ENCODE measurements at regions not wholly inside any gene's neighbourhood (a gene's known extent, or its start where the extent isn't known, plus 50 kb on each side); places are given as distances from the start of the nearest gene placed in this dataset.

DNA sequence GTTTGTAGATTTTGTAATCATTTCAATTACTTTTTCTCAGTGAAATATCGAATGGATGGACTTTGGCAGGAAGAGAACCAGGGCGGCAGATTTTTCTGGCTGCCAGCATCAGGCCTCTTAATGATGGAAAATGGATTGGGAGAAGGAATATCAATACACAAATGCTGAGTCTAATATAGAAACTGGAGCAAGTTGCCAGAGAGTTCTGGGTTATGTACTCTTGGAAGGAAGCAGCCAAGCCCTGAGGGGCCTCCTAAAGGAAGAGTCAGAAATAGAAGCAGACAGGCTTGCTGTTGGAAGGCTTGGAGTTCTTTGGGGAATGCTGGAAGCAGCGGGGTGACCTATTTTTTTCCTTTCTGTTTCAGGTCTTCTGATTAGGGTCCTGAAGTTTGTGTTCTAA, 428.6 kb downstream of the DMAC1 start:
- no peaks in the 10 kb centered on the region for H3K9me3 ChIP-seq (ENCODE audit: control insufficient read depth, insufficient read depth, low read length)
- no peaks in the 10 kb centered on the region for H3K4me1 ChIP-seq (ENCODE audit: control insufficient read depth, insufficient read depth, low read length)
- no peaks in the 10 kb centered on the region for H3K36me3 ChIP-seq (ENCODE audit: control insufficient read depth, insufficient read depth, low read length)
- no peak overlapping the region for H3K9ac ChIP-seq (ENCODE audit: low read depth, low read length)
- no peaks in the 10 kb centered on the region for H3K27me3 ChIP-seq (ENCODE audit: control insufficient read depth, insufficient read depth, low read length)
- no peak overlapping the region for H3K27ac ChIP-seq (ENCODE audit: low read depth, low read length)
- no peak overlapping the region for H3K4me3 ChIP-seq (ENCODE audit: low read depth, low read length)

DNA sequence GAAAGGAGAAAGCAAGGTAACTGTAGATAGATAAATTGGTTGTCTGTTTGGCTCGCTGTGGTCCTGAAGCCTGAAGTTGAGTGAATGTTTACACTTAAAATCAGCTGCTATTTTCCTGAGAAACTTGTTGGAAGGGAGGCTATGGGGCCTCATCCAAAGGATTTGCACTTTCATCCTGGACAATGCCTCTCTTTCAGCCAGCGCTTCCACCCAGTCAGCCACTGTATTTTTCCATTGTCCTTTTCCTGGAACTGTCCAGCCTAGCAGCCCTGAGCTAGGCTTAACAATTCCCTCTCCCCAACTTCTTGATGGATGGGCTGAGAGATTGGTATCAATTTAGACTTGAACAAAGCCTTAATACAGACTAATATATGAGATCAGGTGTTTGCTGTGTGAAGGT, 429.2 kb downstream of the DMAC1 start:
- Histone ChIP-seq H3K36me3 (ENCODE audit: control insufficient read depth, insufficient read depth, low read length) (no peaks in the 10 kb centered on the region), H3K4me1 (ENCODE audit: control insufficient read depth, insufficient read depth, low read length) (no peaks in the 10 kb centered on the region), H3K9me3 (ENCODE audit: control insufficient read depth, insufficient read depth, low read length) (no peaks in the 10 kb centered on the region), H3K27ac (ENCODE audit: low read depth, low read length) (no peak overlapping the region), H3K4me3 (ENCODE audit: low read depth, low read length) (no peak overlapping the region), H3K9ac (ENCODE audit: low read depth, low read length) (no peak overlapping the region), H3K27me3 (ENCODE audit: control insufficient read depth, insufficient read depth, low read length) (no peaks in the 10 kb centered on the region)

DNA sequence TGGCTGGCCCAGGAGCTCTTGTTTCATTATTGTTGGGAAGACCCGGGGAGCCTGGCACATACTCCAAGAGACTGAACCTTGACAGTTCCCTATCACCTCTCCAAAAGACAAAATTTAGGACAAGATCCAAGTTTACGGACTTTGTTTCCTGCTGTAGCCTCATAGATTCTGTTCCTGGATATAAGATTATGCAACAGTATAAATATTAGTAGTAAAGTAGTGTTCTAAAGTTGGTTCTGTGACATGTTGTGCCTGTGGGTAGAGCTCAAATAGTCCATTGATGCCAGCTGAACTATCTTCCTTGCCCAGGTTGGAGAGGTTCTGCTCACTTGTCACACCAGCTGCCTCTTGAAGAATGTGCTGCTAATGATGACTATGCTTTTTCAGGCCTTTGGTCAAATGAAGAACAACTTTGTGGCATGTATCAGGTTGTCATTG, 430.2 kb downstream of the DMAC1 start:
- Histone ChIP-seq H3K4me3 (ENCODE audit: low read depth, low read length) (no peak overlapping the region), H3K27ac (ENCODE audit: low read depth, low read length) (no peak overlapping the region), H3K9ac (ENCODE audit: low read depth, low read length) (no peak overlapping the region), H3K36me3 (ENCODE audit: control insufficient read depth, insufficient read depth, low read length) (no peaks in the 10 kb centered on the region), H3K27me3 (ENCODE audit: control insufficient read depth, insufficient read depth, low read length) (no peaks in the 10 kb centered on the region), H3K9me3 (ENCODE audit: control insufficient read depth, insufficient read depth, low read length) (no peaks in the 10 kb centered on the region), H3K4me1 (ENCODE audit: control insufficient read depth, insufficient read depth, low read length) (no peaks in the 10 kb centered on the region)

DNA sequence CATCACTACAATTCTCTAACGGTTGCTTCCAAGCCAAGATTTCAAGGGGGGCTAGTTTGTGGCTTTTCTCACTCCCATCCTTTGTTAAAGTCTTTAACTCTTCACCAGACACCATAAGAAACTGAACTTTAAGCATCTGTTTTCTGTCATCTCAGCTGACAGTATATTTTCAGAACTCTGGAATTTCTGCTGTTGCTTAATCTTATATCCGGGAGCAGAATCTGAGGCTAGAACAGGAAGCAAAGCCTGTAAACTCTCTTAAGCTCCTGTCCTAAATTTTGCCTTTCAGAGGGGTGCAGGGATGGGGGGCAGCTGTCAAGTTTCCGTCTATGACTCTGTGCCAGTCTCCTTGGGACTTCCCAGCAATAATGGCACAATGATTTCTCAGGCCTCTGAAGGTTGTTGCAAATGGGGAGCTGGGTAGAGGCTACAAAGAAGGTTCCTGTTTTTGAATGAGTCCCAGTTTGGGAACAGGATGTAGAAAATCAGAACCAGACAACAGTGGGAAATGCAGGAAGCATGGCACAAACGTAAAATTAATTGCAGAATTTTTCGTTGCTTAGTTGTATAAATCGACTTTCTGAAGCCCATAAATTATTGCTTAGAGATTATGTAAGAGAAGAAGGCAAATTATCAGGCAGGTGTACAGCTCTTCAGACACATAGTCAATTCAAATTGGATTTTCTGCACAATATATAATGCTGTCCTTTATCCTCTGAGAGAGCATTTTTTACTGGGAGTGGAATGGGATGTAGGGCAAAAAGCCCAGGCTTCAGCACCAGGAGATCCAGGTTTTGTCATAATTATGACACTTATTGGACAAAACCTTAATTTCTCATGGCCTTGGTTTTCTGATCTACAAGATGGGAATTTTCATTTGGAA, 430.9 kb downstream of the DMAC1 start:
- H3K9me3 ChIP-seq (ENCODE audit: control insufficient read depth, insufficient read depth, low read length), result no peaks in the 10 kb centered on the region
- H3K4me1 ChIP-seq (ENCODE audit: control insufficient read depth, insufficient read depth, low read length), result no peaks in the 10 kb centered on the region
- H3K27me3 ChIP-seq (ENCODE audit: control insufficient read depth, insufficient read depth, low read length), result no peaks in the 10 kb centered on the region
- no peak overlapping the region for H3K9ac ChIP-seq (ENCODE audit: low read depth, low read length)
- no peak overlapping the region for H3K4me3 ChIP-seq (ENCODE audit: low read depth, low read length)
- H3K27ac ChIP-seq (ENCODE audit: low read depth, low read length), result no peak overlapping the region
- no peaks in the 10 kb centered on the region for H3K36me3 ChIP-seq (ENCODE audit: control insufficient read depth, insufficient read depth, low read length)

DNA sequence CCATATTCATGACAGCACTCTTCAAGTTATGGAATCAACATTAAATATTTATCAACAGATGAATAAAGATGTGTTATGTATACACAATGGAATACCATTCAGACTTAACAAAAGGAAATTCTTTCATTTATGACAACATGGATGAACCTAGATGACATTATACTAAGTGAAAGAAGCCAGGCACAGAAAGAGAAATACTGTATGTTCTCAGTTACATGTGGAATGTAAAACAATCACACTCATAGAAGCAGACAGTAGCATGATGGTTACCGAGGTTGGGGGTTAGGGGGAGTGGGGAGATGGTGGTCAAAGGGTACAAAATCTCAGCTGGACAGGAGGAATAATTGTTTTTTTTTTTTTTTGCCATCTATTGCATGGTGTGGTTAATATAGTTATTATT, 431.9 kb downstream of the DMAC1 start:
- no peak overlapping the region for H3K27ac ChIP-seq (ENCODE audit: low read depth, low read length)
- H3K27me3 ChIP-seq (ENCODE audit: control insufficient read depth, insufficient read depth, low read length), result no peaks in the 10 kb centered on the region
- no peaks in the 10 kb centered on the region for H3K9me3 ChIP-seq (ENCODE audit: control insufficient read depth, insufficient read depth, low read length)
- H3K4me3 ChIP-seq (ENCODE audit: low read depth, low read length), result no peak overlapping the region
- no peaks in the 10 kb centered on the region for H3K36me3 ChIP-seq (ENCODE audit: control insufficient read depth, insufficient read depth, low read length)
- H3K4me1 ChIP-seq (ENCODE audit: control insufficient read depth, insufficient read depth, low read length), result no peaks in the 10 kb centered on the region
- H3K9ac ChIP-seq (ENCODE audit: low read depth, low read length), result no peak overlapping the region

DNA sequence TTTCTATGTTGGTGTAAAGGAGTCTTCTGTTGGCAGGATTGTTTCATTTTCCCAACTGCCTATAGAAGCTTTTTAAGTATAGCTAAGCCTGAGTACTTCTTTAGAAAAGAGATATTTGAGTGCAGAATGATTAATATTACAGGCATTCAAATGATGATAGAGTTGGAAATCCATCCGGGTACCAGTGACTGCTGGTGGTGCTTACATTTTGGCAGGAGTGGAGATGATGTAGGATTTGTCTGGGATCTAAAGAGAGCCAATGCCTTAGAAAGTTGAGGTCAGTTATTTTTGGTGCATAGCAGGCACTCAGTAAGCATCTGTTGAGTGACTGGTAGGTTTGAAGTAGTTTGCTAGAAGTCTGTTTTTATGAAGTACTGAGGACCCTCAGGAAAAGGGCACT, 433.5 kb downstream of the DMAC1 start:
- Histone ChIP-seq H3K36me3 (ENCODE audit: control insufficient read depth, insufficient read depth, low read length) (no peaks in the 10 kb centered on the region), H3K27me3 (ENCODE audit: control insufficient read depth, insufficient read depth, low read length) (no peaks in the 10 kb centered on the region), H3K4me3 (ENCODE audit: low read depth, low read length) (no peak overlapping the region), H3K27ac (ENCODE audit: low read depth, low read length) (no peak overlapping the region), H3K9ac (ENCODE audit: low read depth, low read length) (no peak overlapping the region), H3K4me1 (ENCODE audit: control insufficient read depth, insufficient read depth, low read length) (no peaks in the 10 kb centered on the region), H3K9me3 (ENCODE audit: control insufficient read depth, insufficient read depth, low read length) (no peaks in the 10 kb centered on the region)

DNA sequence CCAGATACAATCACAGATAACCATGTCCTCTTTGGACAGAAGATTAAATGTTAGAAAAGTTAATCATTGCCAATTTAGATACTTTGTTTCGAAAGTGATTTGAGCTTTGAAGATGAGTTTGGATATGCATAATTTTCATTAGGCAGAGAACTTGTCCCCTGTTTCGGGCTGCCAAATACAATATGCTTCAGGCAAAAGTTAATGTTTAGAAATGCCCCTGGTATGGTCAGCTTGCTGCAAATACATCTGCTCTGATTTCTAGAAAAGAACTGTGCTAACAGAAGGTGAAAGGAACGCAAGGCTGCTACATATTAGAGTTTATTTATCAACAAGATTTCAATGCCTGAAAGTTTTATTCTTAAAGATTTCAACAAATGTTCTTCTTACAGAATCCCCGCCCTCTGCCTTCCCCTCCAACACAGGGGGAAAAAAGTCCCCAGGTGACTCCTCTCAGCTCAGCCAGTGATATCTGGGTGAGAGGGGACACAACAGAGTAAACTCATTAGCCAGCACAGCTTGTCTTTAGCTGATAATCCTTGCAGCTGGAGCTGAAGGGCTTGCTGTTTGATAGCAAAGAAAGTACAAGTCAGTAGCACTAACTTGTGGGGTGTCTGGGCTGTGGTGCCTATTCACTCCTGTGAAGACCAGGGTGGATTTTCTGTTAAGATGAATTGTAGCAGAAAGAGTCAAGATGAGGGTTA, 435.7 kb downstream of the DMAC1 start:
- no peaks in the 10 kb centered on the region for H3K36me3 ChIP-seq (ENCODE audit: control insufficient read depth, insufficient read depth, low read length)
- H3K4me3 ChIP-seq (ENCODE audit: low read depth, low read length), result no peak overlapping the region
- H3K27ac ChIP-seq (ENCODE audit: low read depth, low read length), result no peak overlapping the region
- no peaks in the 10 kb centered on the region for H3K27me3 ChIP-seq (ENCODE audit: control insufficient read depth, insufficient read depth, low read length)
- H3K4me1 ChIP-seq (ENCODE audit: control insufficient read depth, insufficient read depth, low read length), result no peaks in the 10 kb centered on the region
- no peak overlapping the region for H3K9ac ChIP-seq (ENCODE audit: low read depth, low read length)
- H3K9me3 ChIP-seq (ENCODE audit: control insufficient read depth, insufficient read depth, low read length), result no peaks in the 10 kb centered on the region

DNA sequence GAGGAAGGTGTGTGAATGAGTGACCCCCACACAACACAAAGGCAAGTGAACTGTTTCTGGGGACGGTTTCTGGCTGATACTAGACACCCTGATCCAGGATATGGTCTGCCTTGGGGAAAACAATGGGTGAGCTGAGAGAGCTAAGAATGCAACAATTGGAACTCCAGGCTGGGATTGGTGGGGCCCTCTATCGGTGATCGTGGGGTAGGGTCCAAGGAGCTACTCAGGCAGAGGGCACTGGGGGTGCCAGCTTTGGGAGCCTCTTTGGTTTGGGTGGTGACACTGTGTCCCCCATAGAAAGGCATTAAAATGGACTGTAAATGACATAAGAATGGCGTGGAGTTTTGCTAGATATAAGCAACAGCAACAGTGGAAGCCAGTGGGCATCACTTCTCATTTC, 439.1 kb downstream of the DMAC1 start:
- Histone ChIP-seq H3K27ac (ENCODE audit: low read depth, low read length) (no peak overlapping the region), H3K36me3 (ENCODE audit: control insufficient read depth, insufficient read depth, low read length) (no peaks in the 10 kb centered on the region), H3K4me1 (ENCODE audit: control insufficient read depth, insufficient read depth, low read length) (no peaks in the 10 kb centered on the region), H3K9me3 (ENCODE audit: control insufficient read depth, insufficient read depth, low read length) (no peaks in the 10 kb centered on the region), H3K27me3 (ENCODE audit: control insufficient read depth, insufficient read depth, low read length) (no peaks in the 10 kb centered on the region), H3K9ac (ENCODE audit: low read depth, low read length) (no peak overlapping the region), H3K4me3 (ENCODE audit: low read depth, low read length) (no peak overlapping the region)

DNA sequence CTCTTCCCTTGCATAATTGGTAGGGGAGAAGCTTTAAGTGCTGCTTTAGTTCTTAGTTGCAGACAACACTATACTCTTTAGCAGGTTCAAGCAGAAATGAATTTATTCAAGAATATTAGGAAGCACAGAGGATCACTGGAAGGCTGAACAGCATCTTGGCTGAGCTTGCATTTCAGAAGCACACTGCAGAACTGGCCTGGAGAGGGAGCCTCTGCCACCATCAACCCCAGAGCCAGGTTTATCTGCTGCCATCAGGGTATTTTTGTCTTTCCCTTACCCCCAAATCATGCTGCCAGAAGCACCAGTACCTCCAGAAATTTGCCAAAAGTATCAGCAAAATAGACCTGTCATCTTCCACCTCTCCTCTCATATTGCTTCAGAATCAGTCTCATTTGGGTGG, 440.7 kb downstream of the DMAC1 start:
- H3K27ac ChIP-seq (ENCODE audit: low read depth, low read length), result no peak overlapping the region
- no peaks in the 10 kb centered on the region for H3K4me1 ChIP-seq (ENCODE audit: control insufficient read depth, insufficient read depth, low read length)
- H3K36me3 ChIP-seq (ENCODE audit: control insufficient read depth, insufficient read depth, low read length), result no peaks in the 10 kb centered on the region
- no peak overlapping the region for H3K4me3 ChIP-seq (ENCODE audit: low read depth, low read length)
- H3K9ac ChIP-seq (ENCODE audit: low read depth, low read length), result no peak overlapping the region
- no peaks in the 10 kb centered on the region for H3K9me3 ChIP-seq (ENCODE audit: control insufficient read depth, insufficient read depth, low read length)
- H3K27me3 ChIP-seq (ENCODE audit: control insufficient read depth, insufficient read depth, low read length), result no peaks in the 10 kb centered on the region

DNA sequence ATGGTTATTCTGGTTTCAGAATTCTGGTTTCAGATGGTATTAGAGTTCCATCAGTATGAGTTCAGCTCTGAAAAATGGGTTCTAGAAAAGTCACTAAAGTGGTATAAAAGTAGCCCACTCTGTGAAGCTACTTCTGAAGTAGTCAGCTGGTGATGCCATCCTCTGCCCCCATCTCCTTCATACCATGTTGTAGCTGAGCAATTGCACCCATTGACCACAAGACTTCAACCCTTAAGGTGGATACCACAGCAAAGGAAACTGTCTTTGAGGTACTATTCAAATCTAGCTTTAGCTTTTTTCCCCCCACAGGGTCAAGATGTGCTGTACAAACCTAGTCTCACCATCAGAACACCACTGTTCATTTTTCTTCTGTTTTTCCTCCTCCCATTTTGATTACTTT, 444.9 kb downstream of the DMAC1 start:
- Histone ChIP-seq H3K4me1 (ENCODE audit: control insufficient read depth, insufficient read depth, low read length) (no peaks in the 10 kb centered on the region), H3K36me3 (ENCODE audit: control insufficient read depth, insufficient read depth, low read length) (no peaks in the 10 kb centered on the region), H3K27ac (ENCODE audit: low read depth, low read length) (no peak overlapping the region), H3K9me3 (ENCODE audit: control insufficient read depth, insufficient read depth, low read length) (no peaks in the 10 kb centered on the region), H3K27me3 (ENCODE audit: control insufficient read depth, insufficient read depth, low read length) (no peaks in the 10 kb centered on the region), H3K9ac (ENCODE audit: low read depth, low read length) (no peak overlapping the region), H3K4me3 (ENCODE audit: low read depth, low read length) (no peak overlapping the region)

DNA sequence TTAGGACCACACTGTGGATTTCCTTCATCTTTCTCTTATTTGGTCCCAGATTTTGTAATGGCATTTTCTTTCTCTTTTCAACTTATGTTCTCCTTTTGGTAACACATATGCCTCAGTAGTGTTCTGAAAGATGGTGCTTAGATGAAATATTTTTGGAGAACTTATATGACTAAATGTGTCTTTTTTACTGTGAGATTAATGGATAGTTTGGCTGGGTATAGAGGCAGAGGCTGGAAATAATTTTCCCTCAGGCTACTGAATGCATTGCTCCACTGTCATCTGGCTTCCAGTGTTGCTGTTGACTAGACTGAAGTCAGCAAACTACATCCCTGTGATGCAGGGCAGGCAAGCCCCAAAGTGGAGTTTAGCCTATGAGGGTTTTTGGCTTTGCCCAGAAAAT, 450.9 kb downstream of the DMAC1 start:
- H3K4me3 ChIP-seq (ENCODE audit: low read depth, low read length), result no peak overlapping the region
- no peak overlapping the region for H3K27ac ChIP-seq (ENCODE audit: low read depth, low read length)
- H3K27me3 ChIP-seq (ENCODE audit: control insufficient read depth, insufficient read depth, low read length), result no peaks in the 10 kb centered on the region
- no peak overlapping the region for H3K9ac ChIP-seq (ENCODE audit: low read depth, low read length)
- H3K4me1 ChIP-seq (ENCODE audit: control insufficient read depth, insufficient read depth, low read length), result no peaks in the 10 kb centered on the region
- no peaks in the 10 kb centered on the region for H3K36me3 ChIP-seq (ENCODE audit: control insufficient read depth, insufficient read depth, low read length)
- H3K9me3 ChIP-seq (ENCODE audit: control insufficient read depth, insufficient read depth, low read length), result no peaks in the 10 kb centered on the region

Measured in HUES48 (cell line).